GM23338 (cell line): ENCODE measurements at regions not wholly inside any gene's neighbourhood (a gene's known extent, or its start where the extent isn't known, plus 50 kb on each side); places are given as distances from the start of the nearest gene placed in this dataset.

Experiments
- ATAC-seq: fragments of 200-7000 bp; cut with Tn5 transposase; 3 replicates; pipeline ENCODE4 v1.9.1; 2020
- DNase-seq: peaks from one replicate; pipeline ENCODE4 v3.0.0-alpha.2; 2015; ENCODE audit warnings: low spot score
- H2AFZ ChIP-seq: fragments of 200-600 bp; sonication (generic); 2 replicates; pipeline ENCODE4 v1.8.0; 2016; ENCODE audit warnings: antibody characterized with exemption, mild to moderate bottlenecking, moderate library complexity
- H3F3A ChIP-seq: fragments of 200-600 bp; sonication (generic); replicated peaks from 2 replicates; pipeline ENCODE4 v1.8.0; 2017; ENCODE audit warnings: antibody characterized with exemption, mixed run types, low read depth
- H3K27ac ChIP-seq: fragments of 200-600 bp; sonication (generic); 2 replicates; pipeline ENCODE4 v1.6.1; 2016; ENCODE audit warnings: low read depth
- H3K27me3 ChIP-seq: fragments of 200-600 bp; sonication (generic); 2 replicates; pipeline ENCODE4 v1.8.0; 2016; ENCODE audit warnings: mild to moderate bottlenecking, mixed run types, moderate library complexity; ENCODE audit not compliant: insufficient read depth
- H3K36me3 ChIP-seq: fragments of 200-600 bp; sonication (generic); 2 replicates; pipeline ENCODE4 v1.8.0; 2016; ENCODE audit warnings: mild to moderate bottlenecking; ENCODE audit not compliant: insufficient read depth
- H3K4me1 ChIP-seq: fragments of 200-600 bp; sonication (generic); 2 replicates; pipeline ENCODE4 v1.8.0; 2016; ENCODE audit warnings: mild to moderate bottlenecking, moderate library complexity; ENCODE audit not compliant: insufficient read depth
- H3K4me2 ChIP-seq: fragments of 200-600 bp; sonication (generic); 2 replicates; pipeline ENCODE4 v1.7.1; 2017; ENCODE audit warnings: mixed run types
- H3K4me3 ChIP-seq: fragments of 200-600 bp; sonication (generic); 2 replicates; pipeline ENCODE4 v1.6.1; 2016; ENCODE audit warnings: mixed run types
- H3K79me2 ChIP-seq: fragments of 200-600 bp; sonication (generic); replicated peaks from 2 replicates; pipeline ENCODE4 v1.8.0; 2017; ENCODE audit warnings: mild to moderate bottlenecking; ENCODE audit not compliant: insufficient read depth
- H3K9me2 ChIP-seq: fragments of 200-600 bp; sonication (generic); 2 replicates; pipeline ENCODE4 v1.8.0; 2017; ENCODE audit not compliant: insufficient read depth
- H4K20me1 ChIP-seq: fragments of 200-600 bp; sonication (generic); replicated peaks from 2 replicates; pipeline ENCODE4 v1.8.0; 2017; ENCODE audit warnings: mild to moderate bottlenecking; ENCODE audit not compliant: insufficient read depth
- H3K27ac Mint-ChIP-seq: 2 replicates; pipeline ENCODE4 v1.8.0; 2020; ENCODE audit warnings: inconsistent platforms, mild to moderate bottlenecking, moderate library complexity, mixed read lengths
- H3K27me3 Mint-ChIP-seq: 3 replicates; pipeline ENCODE4 v1.8.0; 2022; ENCODE audit warnings: low read depth, mild to moderate bottlenecking, moderate library complexity, mixed read lengths, inconsistent platforms; ENCODE audit not compliant: insufficient read depth, poor library complexity
- H3K36me3 Mint-ChIP-seq: 3 replicates; pipeline ENCODE4 v1.8.0; 2021; ENCODE audit warnings: low read depth, mild to moderate bottlenecking, inconsistent platforms, moderate library complexity, mixed read lengths
- H3K4me1 Mint-ChIP-seq: 3 replicates; pipeline ENCODE4 v1.8.0; 2020; ENCODE audit warnings: mild to moderate bottlenecking, inconsistent platforms, mixed read lengths
- H3K4me3 Mint-ChIP-seq: 3 replicates; pipeline ENCODE4 v1.8.0; 2021; ENCODE audit warnings: moderate library complexity, mild to moderate bottlenecking, inconsistent platforms, mixed read lengths
- H3K9me3 Mint-ChIP-seq: 3 replicates; pipeline ENCODE4 v1.8.0; 2020; ENCODE audit warnings: moderate library complexity, mild to moderate bottlenecking, inconsistent platforms, mixed read lengths
- CREB1 ChIP-seq: fragments of 250-450 bp; sonication (Bioruptor Pico); IDR thresholded peaks from 2 replicates; pipeline ENCODE4 v1.5.0; 2020; ENCODE audit warnings: low read depth, mild to moderate bottlenecking, moderate library complexity
- EZH2 ChIP-seq: fragments of 200-600 bp; sonication (generic); IDR thresholded peaks from one replicate; pipeline ENCODE4 v1.8.0; 2017; ENCODE audit warnings: antibody characterized with exemption, mild to moderate bottlenecking, low read depth; ENCODE audit not compliant: unreplicated experiment
- EZH2phosphoT487 ChIP-seq: fragments of 200-600 bp; sonication (generic); IDR thresholded peaks from one replicate; pipeline ENCODE4 v1.8.1; 2018; ENCODE audit warnings: antibody characterized with exemption; ENCODE audit not compliant: unreplicated experiment
- NANOG ChIP-seq: IDR thresholded peaks from 2 replicates; pipeline ENCODE4 v1.6.1; 2016; ENCODE audit warnings: antibody characterized with exemption, borderline replicate concordance
- POLR2AphosphoS5 ChIP-seq: IDR thresholded peaks from 2 replicates; pipeline ENCODE4 v1.6.1; 2016; ENCODE audit warnings: antibody characterized with exemption, low read depth
- STAT1 ChIP-seq: IDR thresholded peaks from one replicate; pipeline ENCODE4 v1.6.1; 2016; ENCODE audit warnings: antibody characterized with exemption; ENCODE audit not compliant: unreplicated experiment
- ZNF114 ChIP-seq: fragments of 250-450 bp; sonication (Bioruptor Pico); IDR thresholded peaks from 2 replicates; pipeline ENCODE4 v1.5.0; 2020; ENCODE audit warnings: mild to moderate bottlenecking, moderate library complexity
- TF ChIP-seq, protein P1 (sequence below), 2 experiments: fragments of 200-600 bp in 1 of 2; sonication (generic) in 1 of 2; conservative IDR thresholded peaks; 2 replicates each; pipeline versions ENCODE4 v1.5.1 to v1.6.1; 2016 to 2017; ENCODE audit warnings: antibody characterized with exemption in 2 of 2, low read depth in 2 of 2, mild to moderate bottlenecking in 2 of 2, moderate library complexity in 1 of 2
- TF ChIP-seq, protein P2 (sequence below): fragments of 250-450 bp; sonication (Bioruptor Pico); IDR thresholded peaks from 2 replicates; pipeline ENCODE4 v1.5.0; 2020; ENCODE audit warnings: mild to moderate bottlenecking, moderate library complexity

DNA sequence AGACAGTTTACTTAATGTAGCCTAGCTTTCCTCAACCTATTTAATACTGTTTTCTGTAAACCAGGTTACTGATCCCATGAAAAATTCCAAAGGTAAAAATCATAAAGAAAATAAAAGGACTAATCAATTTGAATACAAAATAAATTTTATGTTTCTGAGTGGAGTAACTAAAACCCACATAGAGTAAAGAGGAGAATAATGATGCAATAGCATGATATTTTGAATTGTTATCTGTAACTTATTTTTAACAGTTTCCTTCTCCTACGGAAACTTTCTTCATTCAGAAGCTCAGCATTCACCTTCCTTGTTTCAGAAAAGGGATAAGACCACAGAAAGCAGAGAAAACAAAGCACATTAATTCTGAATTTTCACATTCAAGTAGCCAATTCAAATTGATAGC lies 320.6 kb upstream of the NUDT12 start:
- Mint-ChIP-seq H3K4me1 (peaks cover 2% of the 10 kb centered on the region; the same call in 1 of the 3 replicates), H3K9me3 (no peaks in the 10 kb centered on the region), H3K4me3 (no peak overlapping the region), H3K27me3 (peaks cover 2% of the 10 kb centered on the region), H3K27ac (no peak overlapping the region), H3K36me3 (no peaks in the 10 kb centered on the region)
- Histone ChIP-seq H3K27me3 (no peaks in the 10 kb centered on the region), H3K79me2 (no peaks in the 10 kb centered on the region), H3K36me3 (no peaks in the 10 kb centered on the region), H2AFZ (no peak overlapping the region), H3K4me1 (no peaks in the 10 kb centered on the region), H3K9me2 (no peaks in the 10 kb centered on the region; the same call in 1 of the 2 replicates), H3K27ac (no peak overlapping the region), H3K4me2 (no peak overlapping the region), H3K4me3 (no peak overlapping the region), H4K20me1 (no peaks in the 10 kb centered on the region), H3F3A (no peaks in the 10 kb centered on the region)
- DNase-seq, result no peak
- TF ChIP-seq ZNF114 (no peak), EZH2 (no peak), EZH2phosphoT487 (no peak), STAT1 (no peak), POLR2AphosphoS5 (no peak), NANOG (no peak), CREB1 (CRISPR knock-in tag) (no peak)
- TF ChIP-seq, protein P1, sequence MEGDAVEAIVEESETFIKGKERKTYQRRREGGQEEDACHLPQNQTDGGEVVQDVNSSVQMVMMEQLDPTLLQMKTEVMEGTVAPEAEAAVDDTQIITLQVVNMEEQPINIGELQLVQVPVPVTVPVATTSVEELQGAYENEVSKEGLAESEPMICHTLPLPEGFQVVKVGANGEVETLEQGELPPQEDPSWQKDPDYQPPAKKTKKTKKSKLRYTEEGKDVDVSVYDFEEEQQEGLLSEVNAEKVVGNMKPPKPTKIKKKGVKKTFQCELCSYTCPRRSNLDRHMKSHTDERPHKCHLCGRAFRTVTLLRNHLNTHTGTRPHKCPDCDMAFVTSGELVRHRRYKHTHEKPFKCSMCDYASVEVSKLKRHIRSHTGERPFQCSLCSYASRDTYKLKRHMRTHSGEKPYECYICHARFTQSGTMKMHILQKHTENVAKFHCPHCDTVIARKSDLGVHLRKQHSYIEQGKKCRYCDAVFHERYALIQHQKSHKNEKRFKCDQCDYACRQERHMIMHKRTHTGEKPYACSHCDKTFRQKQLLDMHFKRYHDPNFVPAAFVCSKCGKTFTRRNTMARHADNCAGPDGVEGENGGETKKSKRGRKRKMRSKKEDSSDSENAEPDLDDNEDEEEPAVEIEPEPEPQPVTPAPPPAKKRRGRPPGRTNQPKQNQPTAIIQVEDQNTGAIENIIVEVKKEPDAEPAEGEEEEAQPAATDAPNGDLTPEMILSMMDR (conservative IDR thresholded peaks at IDR 0.05; ENCODE audit: low read depth in 2 of 2), result no peak
- TF ChIP-seq, protein P2, sequence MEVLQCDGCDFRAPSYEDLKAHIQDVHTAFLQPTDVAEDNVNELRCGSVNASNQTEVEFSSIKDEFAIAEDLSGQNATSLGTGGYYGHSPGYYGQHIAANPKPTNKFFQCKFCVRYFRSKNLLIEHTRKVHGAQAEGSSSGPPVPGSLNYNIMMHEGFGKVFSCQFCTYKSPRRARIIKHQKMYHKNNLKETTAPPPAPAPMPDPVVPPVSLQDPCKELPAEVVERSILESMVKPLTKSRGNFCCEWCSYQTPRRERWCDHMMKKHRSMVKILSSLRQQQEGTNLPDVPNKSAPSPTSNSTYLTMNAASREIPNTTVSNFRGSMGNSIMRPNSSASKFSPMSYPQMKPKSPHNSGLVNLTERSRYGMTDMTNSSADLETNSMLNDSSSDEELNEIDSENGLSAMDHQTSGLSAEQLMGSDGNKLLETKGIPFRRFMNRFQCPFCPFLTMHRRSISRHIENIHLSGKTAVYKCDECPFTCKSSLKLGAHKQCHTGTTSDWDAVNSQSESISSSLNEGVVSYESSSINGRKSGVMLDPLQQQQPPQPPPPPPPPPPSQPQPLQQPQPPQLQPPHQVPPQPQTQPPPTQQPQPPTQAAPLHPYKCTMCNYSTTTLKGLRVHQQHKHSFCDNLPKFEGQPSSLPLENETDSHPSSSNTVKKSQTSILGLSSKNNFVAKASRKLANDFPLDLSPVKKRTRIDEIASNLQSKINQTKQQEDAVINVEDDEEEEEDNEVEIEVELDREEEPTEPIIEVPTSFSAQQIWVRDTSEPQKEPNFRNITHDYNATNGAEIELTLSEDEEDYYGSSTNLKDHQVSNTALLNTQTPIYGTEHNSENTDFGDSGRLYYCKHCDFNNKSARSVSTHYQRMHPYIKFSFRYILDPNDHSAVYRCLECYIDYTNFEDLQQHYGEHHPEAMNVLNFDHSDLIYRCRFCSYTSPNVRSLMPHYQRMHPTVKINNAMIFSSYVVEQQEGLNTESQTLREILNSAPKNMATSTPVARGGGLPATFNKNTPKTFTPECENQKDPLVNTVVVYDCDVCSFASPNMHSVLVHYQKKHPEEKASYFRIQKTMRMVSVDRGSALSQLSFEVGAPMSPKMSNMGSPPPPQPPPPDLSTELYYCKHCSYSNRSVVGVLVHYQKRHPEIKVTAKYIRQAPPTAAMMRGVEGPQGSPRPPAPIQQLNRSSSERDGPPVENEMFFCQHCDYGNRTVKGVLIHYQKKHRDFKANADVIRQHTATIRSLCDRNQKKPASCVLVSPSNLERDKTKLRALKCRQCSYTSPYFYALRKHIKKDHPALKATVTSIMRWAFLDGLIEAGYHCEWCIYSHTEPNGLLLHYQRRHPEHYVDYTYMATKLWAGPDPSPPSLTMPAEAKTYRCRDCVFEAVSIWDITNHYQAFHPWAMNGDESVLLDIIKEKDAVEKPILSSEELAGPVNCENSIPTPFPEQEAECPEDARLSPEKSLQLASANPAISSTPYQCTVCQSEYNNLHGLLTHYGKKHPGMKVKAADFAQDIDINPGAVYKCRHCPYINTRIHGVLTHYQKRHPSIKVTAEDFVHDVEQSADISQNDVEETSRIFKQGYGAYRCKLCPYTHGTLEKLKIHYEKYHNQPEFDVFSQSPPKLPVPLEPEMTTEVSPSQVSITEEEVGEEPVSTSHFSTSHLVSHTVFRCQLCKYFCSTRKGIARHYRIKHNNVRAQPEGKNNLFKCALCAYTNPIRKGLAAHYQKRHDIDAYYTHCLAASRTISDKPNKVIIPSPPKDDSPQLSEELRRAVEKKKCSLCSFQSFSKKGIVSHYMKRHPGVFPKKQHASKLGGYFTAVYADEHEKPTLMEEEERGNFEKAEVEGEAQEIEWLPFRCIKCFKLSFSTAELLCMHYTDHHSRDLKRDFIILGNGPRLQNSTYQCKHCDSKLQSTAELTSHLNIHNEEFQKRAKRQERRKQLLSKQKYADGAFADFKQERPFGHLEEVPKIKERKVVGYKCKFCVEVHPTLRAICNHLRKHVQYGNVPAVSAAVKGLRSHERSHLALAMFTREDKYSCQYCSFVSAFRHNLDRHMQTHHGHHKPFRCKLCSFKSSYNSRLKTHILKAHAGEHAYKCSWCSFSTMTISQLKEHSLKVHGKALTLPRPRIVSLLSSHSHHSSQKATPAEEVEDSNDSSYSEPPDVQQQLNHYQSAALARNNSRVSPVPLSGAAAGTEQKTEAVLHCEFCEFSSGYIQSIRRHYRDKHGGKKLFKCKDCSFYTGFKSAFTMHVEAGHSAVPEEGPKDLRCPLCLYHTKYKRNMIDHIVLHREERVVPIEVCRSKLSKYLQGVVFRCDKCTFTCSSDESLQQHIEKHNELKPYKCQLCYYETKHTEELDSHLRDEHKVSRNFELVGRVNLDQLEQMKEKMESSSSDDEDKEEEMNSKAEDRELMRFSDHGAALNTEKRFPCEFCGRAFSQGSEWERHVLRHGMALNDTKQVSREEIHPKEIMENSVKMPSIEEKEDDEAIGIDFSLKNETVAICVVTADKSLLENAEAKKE, result no peak
- no peak for ATAC-seq
